ENCODE measurements at regions not wholly inside any gene's neighbourhood (a gene's known extent, or its start where the extent isn't known, plus 50 kb on each side); places are given as distances from the start of the nearest gene placed in this dataset.

GRCh38 chr5:56366986-56367385 lies 133.9 kb upstream of the ANKRD55 start:
- TF ChIP-seq POLR2A (IDR thresholded peaks at IDR 0.05) (no peak), CTCF (IDR thresholded peaks at IDR 0.05) (no peak)

All from right lobe of liver (tissue), 4 donors.